ENCODE measurements at regions not wholly inside any gene's neighbourhood (a gene's known extent, or its start where the extent isn't known, plus 50 kb on each side); places are given as distances from the start of the nearest gene placed in this dataset.

GRCh38 chr7:39891894-39892293 lies 58.2 kb upstream of the CDK13 start:
- H3K4me3 ChIP-seq, result no peak overlapping the region
- intact Hi-C loops (cut with DNase I; ENCODE audit: low total_unique reads), result no loop called here
- DNase-seq, result no peak
- no peaks in the 10 kb centered on the region for H3K36me3 ChIP-seq
- peaks cover 0 to 9% of the 10 kb centered on the region in 2 donors for H3K27me3 ChIP-seq
- H3K9me3 ChIP-seq, result no peaks in the 10 kb centered on the region
- no peaks in the 10 kb centered on the region for H3K4me1 ChIP-seq
- TF ChIP-seq CTCF (IDR thresholded peaks at IDR 0.05), result no peak
- no peak overlapping the region for H3K27ac ChIP-seq

- Histone ChIP-seq H3K36me3 (no peaks in the 10 kb centered on the region), H3K4me1 (no peaks in the 10 kb centered on the region), H3K4me3 (no peak overlapping the region), H3K27ac (no peak overlapping the region), H3K9me3 (no peaks in the 10 kb centered on the region), H3K27me3 (peaks cover 0 to 9% of the 10 kb centered on the region in 2 donors)
- DNase-seq, result no peak
- intact Hi-C loops (cut with DNase I; ENCODE audit: low total_unique reads), result no loop called here
- TF ChIP-seq CTCF (IDR thresholded peaks at IDR 0.05), result no peak
These were observed 57.7 kb upstream of the CDK13 start for GRCh38 chr7:39892361-39892760.

DNA sequence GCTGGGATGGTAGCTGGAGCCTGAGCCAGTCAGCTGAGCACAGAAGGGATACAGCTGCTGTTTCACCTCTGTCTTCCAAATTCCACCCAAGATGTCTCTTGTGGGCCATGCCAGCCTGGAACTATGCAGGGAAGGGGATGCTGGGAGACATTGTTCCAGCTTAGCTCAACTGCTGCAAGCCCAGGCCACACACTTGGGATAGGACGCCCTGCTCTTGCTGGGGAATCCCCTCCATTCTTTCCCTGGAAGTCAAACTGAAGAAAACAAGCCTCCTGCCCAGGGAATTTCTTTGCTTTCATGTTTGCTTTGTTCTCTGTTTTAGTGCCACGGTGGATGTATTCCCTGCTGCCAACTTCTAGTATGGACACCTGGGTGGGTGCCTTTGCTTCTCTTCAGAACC lies 55.2 kb upstream of the CDK13 start:
- Histone ChIP-seq H3K4me1 (no peaks in the 10 kb centered on the region), H3K4me3 (no peak overlapping the region), H3K27me3 (peaks cover 0 to 9% of the 10 kb centered on the region in 2 donors), H3K9me3 (no peaks in the 10 kb centered on the region), H3K36me3 (no peaks in the 10 kb centered on the region), H3K27ac (no peak overlapping the region)
- TF ChIP-seq CTCF (IDR thresholded peaks at IDR 0.05), result no peak
- intact Hi-C loops (cut with DNase I; ENCODE audit: low total_unique reads), result loop anchor here (5.0 kb wide), 1 partner anchor 162 kb away; no protein-coding TSS in a partner anchor
- DNase-seq, result no peak

GRCh38 chr7:39896840-39897239 lies 53.2 kb upstream of the CDK13 start:
- TF ChIP-seq CTCF (IDR thresholded peaks at IDR 0.05), result no peak
- Histone ChIP-seq H3K36me3 (no peaks in the 10 kb centered on the region), H3K9me3 (no peaks in the 10 kb centered on the region), H3K27ac (no peak overlapping the region), H3K27me3 (peaks cover 0 to 10% of the 10 kb centered on the region in 2 donors), H3K4me1 (no peaks in the 10 kb centered on the region), H3K4me3 (no peak overlapping the region)
- intact Hi-C loops (cut with DNase I; ENCODE audit: low total_unique reads), result loop anchor here (5.0 kb wide), 1 partner anchor 160 kb away; no protein-coding TSS in a partner anchor
- DNase-seq, result no peak

GRCh38 chr7:39898867-39899266 lies 51.2 kb upstream of the CDK13 start:
- no peak for DNase-seq
- Histone ChIP-seq H3K4me3 (no peak overlapping the region), H3K4me1 (no peaks in the 10 kb centered on the region), H3K36me3 (no peaks in the 10 kb centered on the region), H3K9me3 (no peaks in the 10 kb centered on the region), H3K27ac (no peak overlapping the region), H3K27me3 (peaks cover 0 to 4% of the 10 kb centered on the region in 2 donors)
- intact Hi-C loops (cut with DNase I; ENCODE audit: low total_unique reads), result loop anchor here (5.0 kb wide), 1 partner anchor 158 kb away; no protein-coding TSS in a partner anchor
- no peak for TF ChIP-seq CTCF (IDR thresholded peaks at IDR 0.05)
